Retinal pigment epithelial cell (primary cell): ENCODE measurements at regions not wholly inside any gene's neighbourhood (a gene's known extent, or its start where the extent isn't known, plus 50 kb on each side); places are given as distances from the start of the nearest gene placed in this dataset.

Experiments
- DNase-seq: peaks from one replicate; pipeline ENCODE4 v3.0.0-alpha.2; 2010; ENCODE audit warnings: low read depth
- H3K4me3 ChIP-seq: 2 replicates; pipeline ENCODE4 v1.5.1; 2011; ENCODE audit warnings: mild to moderate bottlenecking, low read length, control low read depth, moderate library complexity
- CTCF ChIP-seq: conservative IDR thresholded peaks from 2 replicates; pipeline ENCODE4 v1.5.1; 2011; ENCODE audit warnings: low read depth, low read length, control low read depth, inconsistent platforms

DNA sequence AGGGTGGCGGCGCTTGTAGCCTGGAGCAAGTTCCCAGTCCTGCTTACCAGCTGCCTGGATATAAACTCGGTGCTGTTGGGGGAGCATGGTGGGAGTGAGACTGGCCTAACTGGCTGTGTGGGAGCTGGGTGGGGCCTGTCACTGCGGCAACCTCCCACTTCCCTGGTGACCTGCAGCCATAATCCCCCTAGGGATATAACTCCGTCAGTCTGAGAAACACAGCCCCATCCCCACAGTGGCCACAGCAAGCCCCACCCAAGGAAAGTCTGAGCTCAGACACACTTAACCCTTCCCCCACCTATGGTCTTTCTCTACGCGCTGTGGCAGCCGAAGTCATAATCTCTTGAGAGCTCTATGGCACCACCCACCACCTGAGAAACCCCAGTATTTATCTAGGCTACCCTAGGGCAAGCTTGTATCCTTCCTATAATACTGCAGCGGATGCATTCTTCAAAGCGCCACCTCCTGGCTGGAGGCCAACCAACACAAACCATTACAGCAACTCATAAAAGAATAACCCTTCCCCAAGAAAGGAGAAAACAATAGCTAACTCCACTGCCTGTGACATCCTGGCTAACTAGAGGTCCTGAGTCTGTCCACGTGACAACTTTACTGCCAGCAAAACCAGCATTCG, 57.4 kb downstream of the ZNF648 start:
- no peak overlapping the region for H3K4me3 ChIP-seq
- no peak for TF ChIP-seq CTCF
- no peak for DNase-seq

GRCh38 chr1:182003025-182003725, 58.3 kb downstream of the ZNF648 start:
- no peak overlapping the region for H3K4me3 ChIP-seq
- TF ChIP-seq CTCF, result no peak
- DNase-seq, result no peak

DNA sequence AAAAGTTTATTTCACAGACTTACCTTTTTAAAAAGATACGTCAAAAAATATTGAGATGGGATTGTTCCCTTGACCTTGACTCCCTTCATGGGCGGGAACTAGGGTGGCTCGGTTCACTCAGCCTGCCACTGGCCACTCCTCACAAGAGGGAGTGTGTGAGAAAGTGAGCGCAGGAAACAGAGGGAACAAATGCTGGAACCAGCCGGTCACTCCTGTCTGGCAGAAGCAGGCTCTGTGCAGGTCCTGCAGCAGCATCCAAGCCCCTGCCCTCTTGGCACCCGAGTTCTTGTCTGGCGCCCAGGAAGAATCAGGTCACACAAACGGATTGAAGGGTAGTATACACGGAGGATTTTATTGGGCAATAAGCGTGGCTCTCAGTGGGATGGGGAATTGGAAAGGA, 58.9 kb downstream of the ZNF648 start:
- no peak for DNase-seq
- H3K4me3 ChIP-seq, result no peak overlapping the region
- no peak for TF ChIP-seq CTCF

GRCh38 chr1:181998858-181999257, 62.7 kb downstream of the ZNF648 start:
- DNase-seq, result no peak
- no peak for TF ChIP-seq CTCF
- H3K4me3 ChIP-seq, result no peak overlapping the region

GRCh38 chr1:181992072-181992471, 69.4 kb downstream of the ZNF648 start:
- no peak for DNase-seq
- TF ChIP-seq CTCF, result no peak
- H3K4me3 ChIP-seq, result no peak overlapping the region

DNA sequence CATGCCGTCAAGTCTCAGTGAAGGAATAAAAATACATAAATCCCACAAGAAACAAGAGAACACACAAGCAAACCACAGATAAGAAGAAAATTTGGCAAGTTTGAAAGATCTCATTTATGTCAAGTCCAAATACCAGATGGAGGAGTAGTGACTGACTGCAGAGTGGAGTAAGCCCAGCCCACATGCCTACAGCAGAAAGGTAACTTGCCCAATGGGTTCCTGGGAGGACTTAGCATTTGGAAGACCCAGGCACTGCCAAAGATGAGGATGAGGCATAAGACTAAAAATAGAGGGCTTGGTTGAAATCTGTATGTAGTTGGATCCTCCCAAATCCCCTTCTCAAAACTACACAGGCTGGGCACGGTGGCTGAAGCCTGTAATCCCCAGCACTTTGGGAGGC, 70.8 kb downstream of the ZNF648 start:
- DNase-seq, result no peak
- TF ChIP-seq CTCF, result no peak
- no peak overlapping the region for H3K4me3 ChIP-seq
